ENCODE measurements at regions not wholly inside any gene's neighbourhood (a gene's known extent, or its start where the extent isn't known, plus 50 kb on each side); places are given as distances from the start of the nearest gene placed in this dataset.

DNA sequence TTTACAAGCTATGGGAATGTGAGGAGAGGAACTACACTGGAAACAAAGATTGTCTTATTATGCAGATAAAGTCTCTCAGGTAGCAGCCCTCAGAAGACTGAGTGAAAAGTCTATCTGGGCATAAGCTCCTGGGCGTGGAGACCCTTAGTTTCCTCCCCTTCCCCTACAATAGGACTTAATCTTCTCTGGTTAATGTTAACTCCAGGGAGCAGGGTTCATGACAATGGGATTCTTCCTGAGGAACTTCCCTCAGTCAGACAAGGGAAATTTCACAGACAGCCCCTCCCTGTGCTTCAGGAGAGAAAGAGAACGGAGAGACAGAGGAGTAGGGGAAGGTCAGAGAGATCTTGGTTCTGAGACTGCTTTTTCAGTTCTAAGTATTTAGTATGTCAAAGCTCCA lies 1428.6 kb downstream of the LRRC4C start:
- Histone ChIP-seq H3K4me1 (no peaks in the 10 kb centered on the region), H3K27me3 (no peaks in the 10 kb centered on the region), H3K36me3 (no peaks in the 10 kb centered on the region), H3K9me3 (no peaks in the 10 kb centered on the region), H3K4me3 (ENCODE audit: low read depth, low read length) (no peak overlapping the region)
- no peak for DNase-seq
- TF ChIP-seq, protein P1, sequence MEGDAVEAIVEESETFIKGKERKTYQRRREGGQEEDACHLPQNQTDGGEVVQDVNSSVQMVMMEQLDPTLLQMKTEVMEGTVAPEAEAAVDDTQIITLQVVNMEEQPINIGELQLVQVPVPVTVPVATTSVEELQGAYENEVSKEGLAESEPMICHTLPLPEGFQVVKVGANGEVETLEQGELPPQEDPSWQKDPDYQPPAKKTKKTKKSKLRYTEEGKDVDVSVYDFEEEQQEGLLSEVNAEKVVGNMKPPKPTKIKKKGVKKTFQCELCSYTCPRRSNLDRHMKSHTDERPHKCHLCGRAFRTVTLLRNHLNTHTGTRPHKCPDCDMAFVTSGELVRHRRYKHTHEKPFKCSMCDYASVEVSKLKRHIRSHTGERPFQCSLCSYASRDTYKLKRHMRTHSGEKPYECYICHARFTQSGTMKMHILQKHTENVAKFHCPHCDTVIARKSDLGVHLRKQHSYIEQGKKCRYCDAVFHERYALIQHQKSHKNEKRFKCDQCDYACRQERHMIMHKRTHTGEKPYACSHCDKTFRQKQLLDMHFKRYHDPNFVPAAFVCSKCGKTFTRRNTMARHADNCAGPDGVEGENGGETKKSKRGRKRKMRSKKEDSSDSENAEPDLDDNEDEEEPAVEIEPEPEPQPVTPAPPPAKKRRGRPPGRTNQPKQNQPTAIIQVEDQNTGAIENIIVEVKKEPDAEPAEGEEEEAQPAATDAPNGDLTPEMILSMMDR (IDR thresholded peaks at IDR 0.05; ENCODE audit: low read depth, low read length): no peak

DNA sequence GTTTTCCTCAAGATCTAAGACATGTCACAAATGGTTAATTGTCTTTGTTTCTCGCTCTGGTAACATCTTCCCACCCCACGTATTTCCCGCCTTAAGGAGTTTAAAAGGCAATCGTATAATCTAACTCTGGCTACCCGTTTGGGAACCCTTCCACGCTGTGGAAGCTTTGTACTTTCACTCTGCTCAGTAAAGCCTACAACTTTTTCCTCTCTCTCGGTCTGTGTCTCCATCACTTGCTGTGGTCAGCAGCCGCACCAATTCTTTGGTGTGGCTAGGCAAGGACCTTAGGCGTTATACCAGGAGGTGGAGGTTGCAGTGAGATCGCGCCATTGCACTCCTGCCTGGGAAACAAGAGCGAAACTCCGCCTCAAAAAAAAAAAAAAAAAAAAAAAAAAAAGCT lies 1430.1 kb downstream of the LRRC4C start:
- DNase-seq: no peak
- H3K4me3 ChIP-seq (ENCODE audit: low read depth, low read length): no peak overlapping the region
- no peaks in the 10 kb centered on the region for H3K36me3 ChIP-seq
- no peaks in the 10 kb centered on the region for H3K27me3 ChIP-seq
- H3K9me3 ChIP-seq: no peaks in the 10 kb centered on the region
- TF ChIP-seq, protein P1 (IDR thresholded peaks at IDR 0.05; ENCODE audit: low read depth, low read length): no peak
- H3K4me1 ChIP-seq: no peaks in the 10 kb centered on the region

DNA sequence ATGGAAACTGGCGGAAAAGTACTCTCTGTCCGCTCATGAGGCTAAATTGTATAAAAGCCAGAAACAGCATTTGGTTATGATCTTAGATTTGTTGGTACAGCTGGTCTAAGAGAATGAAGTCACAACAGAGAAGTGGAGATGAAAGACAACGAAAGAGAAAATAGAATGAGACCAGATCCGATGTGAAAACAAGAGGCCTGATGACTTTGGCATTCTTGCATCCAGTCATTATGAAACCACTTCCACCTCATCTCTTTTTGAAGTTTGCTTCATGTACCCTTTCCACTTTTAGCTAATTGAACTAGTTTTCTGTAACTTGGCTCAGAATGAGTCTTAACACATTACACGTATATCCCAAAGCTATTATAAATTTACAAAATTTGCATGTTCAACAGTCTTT lies 1431.7 kb downstream of the LRRC4C start:
- H3K9me3 ChIP-seq: no peaks in the 10 kb centered on the region
- DNase-seq: no peak
- H3K36me3 ChIP-seq: no peaks in the 10 kb centered on the region
- H3K4me3 ChIP-seq (ENCODE audit: low read depth, low read length): no peak overlapping the region
- TF ChIP-seq, protein P1 (IDR thresholded peaks at IDR 0.05; ENCODE audit: low read depth, low read length): no peak
- no peaks in the 10 kb centered on the region for H3K4me1 ChIP-seq
- H3K27me3 ChIP-seq: no peaks in the 10 kb centered on the region

DNA sequence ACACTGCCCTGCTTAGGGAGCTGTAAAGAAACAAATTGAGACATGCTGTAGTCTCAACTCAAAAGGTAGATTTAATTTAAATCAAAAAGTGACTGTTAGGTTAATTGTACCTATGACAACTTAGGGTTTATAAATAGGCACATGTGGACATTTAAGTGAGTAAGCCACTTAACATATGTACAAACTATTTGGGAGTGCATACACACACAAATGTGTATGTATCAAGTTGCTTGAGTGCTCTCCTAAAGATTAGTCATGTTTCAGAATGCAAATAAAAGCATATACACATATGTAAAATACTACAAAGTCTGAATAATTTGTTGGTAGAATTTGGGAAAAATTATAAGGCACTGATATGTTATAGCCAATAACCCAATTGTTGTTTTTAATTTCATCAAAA lies 1435.7 kb downstream of the LRRC4C start:
- no peak for DNase-seq
- H3K4me3 ChIP-seq (ENCODE audit: low read depth, low read length): no peak overlapping the region
- no peaks in the 10 kb centered on the region for H3K36me3 ChIP-seq
- TF ChIP-seq, protein P1 (IDR thresholded peaks at IDR 0.05; ENCODE audit: low read depth, low read length): no peak
- no peaks in the 10 kb centered on the region for H3K4me1 ChIP-seq
- H3K9me3 ChIP-seq: no peaks in the 10 kb centered on the region
- H3K27me3 ChIP-seq: no peaks in the 10 kb centered on the region

DNA sequence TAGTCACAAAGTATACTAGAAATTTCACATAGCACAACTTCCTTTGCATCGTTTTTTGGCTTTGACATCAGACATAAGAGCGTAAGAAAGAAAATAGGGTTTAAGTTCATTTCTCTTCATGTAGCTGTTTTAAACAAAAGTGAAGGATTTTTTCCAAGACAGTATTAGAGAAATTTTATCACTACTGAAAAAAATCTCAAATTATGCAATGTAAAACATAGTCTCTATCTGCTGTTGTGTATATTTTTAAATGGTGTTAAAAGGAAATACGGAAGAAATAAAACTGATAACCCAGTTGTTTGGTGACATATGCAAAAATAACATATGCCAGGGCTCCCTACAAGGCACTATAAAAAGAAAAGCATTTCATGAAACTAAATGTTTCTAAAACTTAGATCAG lies 1449.4 kb downstream of the LRRC4C start:
- H3K9me3 ChIP-seq: no peaks in the 10 kb centered on the region
- H3K27me3 ChIP-seq: no peaks in the 10 kb centered on the region
- no peak overlapping the region for H3K4me3 ChIP-seq (ENCODE audit: low read depth, low read length)
- TF ChIP-seq, protein P1 (IDR thresholded peaks at IDR 0.05; ENCODE audit: low read depth, low read length): no peak
- no peaks in the 10 kb centered on the region for H3K36me3 ChIP-seq
- H3K4me1 ChIP-seq: no peaks in the 10 kb centered on the region
- DNase-seq: no peak

DNA sequence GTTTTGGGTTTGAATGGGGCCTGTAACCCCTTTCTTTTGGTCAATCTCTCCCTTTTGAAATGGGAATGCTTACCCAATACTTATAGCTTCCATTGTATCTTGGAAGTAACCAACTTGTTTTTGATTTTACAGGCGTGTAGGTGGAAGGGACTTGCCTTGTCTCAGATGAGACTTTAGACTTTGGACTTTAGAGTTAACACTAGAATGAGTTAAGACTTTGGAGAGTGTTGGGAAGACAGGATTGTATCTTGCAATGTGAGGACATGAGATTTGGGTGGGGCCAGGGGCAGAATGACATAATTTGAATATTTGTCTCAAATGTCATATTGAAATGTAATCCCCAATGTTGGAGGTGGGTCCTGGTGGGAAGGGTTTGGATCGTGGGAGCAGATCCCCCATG lies 1466.9 kb downstream of the LRRC4C start:
- Histone ChIP-seq H3K27me3 (no peaks in the 10 kb centered on the region), H3K9me3 (no peaks in the 10 kb centered on the region), H3K4me1 (no peaks in the 10 kb centered on the region), H3K36me3 (no peaks in the 10 kb centered on the region), H3K4me3 (ENCODE audit: low read depth, low read length) (no peak overlapping the region)
- DNase-seq: no peak
- TF ChIP-seq, protein P1 (IDR thresholded peaks at IDR 0.05; ENCODE audit: low read depth, low read length): no peak
